ENCODE measurements at regions not wholly inside any gene's neighbourhood (a gene's known extent, or its start where the extent isn't known, plus 50 kb on each side); places are given as distances from the start of the nearest gene placed in this dataset.

- TF ChIP-seq, protein P1, sequence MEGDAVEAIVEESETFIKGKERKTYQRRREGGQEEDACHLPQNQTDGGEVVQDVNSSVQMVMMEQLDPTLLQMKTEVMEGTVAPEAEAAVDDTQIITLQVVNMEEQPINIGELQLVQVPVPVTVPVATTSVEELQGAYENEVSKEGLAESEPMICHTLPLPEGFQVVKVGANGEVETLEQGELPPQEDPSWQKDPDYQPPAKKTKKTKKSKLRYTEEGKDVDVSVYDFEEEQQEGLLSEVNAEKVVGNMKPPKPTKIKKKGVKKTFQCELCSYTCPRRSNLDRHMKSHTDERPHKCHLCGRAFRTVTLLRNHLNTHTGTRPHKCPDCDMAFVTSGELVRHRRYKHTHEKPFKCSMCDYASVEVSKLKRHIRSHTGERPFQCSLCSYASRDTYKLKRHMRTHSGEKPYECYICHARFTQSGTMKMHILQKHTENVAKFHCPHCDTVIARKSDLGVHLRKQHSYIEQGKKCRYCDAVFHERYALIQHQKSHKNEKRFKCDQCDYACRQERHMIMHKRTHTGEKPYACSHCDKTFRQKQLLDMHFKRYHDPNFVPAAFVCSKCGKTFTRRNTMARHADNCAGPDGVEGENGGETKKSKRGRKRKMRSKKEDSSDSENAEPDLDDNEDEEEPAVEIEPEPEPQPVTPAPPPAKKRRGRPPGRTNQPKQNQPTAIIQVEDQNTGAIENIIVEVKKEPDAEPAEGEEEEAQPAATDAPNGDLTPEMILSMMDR (conservative IDR thresholded peaks at IDR 0.05; ENCODE audit: low read depth in 2 of 2), result no peak
- TF ChIP-seq EZH2phosphoT487 (IDR thresholded peaks at IDR 0.05; ENCODE audit: unreplicated experiment), result no peak
- TF ChIP-seq REST (IDR thresholded peaks at IDR 0.05; ENCODE audit: unreplicated experiment), result no peak
- TF ChIP-seq POLR2AphosphoS5 (IDR thresholded peaks at IDR 0.05; ENCODE audit: low read depth), result no peak
- no peak for TF ChIP-seq EZH2 (IDR thresholded peaks at IDR 0.05; ENCODE audit: low read depth, unreplicated experiment)
- TF ChIP-seq CREB1 (CRISPR knock-in tag; IDR thresholded peaks at IDR 0.05; ENCODE audit: low read depth), result no peak
- TF ChIP-seq ZNF114 (CRISPR knock-in tag; IDR thresholded peaks at IDR 0.05), result no peak
- TF ChIP-seq, protein P2, sequence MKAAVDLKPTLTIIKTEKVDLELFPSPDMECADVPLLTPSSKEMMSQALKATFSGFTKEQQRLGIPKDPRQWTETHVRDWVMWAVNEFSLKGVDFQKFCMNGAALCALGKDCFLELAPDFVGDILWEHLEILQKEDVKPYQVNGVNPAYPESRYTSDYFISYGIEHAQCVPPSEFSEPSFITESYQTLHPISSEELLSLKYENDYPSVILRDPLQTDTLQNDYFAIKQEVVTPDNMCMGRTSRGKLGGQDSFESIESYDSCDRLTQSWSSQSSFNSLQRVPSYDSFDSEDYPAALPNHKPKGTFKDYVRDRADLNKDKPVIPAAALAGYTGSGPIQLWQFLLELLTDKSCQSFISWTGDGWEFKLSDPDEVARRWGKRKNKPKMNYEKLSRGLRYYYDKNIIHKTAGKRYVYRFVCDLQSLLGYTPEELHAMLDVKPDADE (IDR thresholded peaks at IDR 0.05), result no peak
Observed at GRCh38 chr2:107305966-107306365, 420.0 kb upstream of the ST6GAL2 start.
